Central memory CD4-positive, alpha-beta T cell (primary cell): ENCODE measurements at regions not wholly inside any gene's neighbourhood (a gene's known extent, or its start where the extent isn't known, plus 50 kb on each side); places are given as distances from the start of the nearest gene placed in this dataset.

ENCODE experiments used
- DNase-seq: peaks from one replicate; pipeline ENCODE4 v3.0.0; 2022

GRCh38 chr12:45553204-45553603, 176.3 kb upstream of the ARID2 start:
- DNase-seq: no peak

- DNase-seq: no peak
These were observed 172.5 kb upstream of the ARID2 start for GRCh38 chr12:45557016-45557415.

- no peak for DNase-seq
These were observed 171.2 kb upstream of the ARID2 start for GRCh38 chr12:45558353-45558752.

GRCh38 chr12:45559537-45559936, 170.0 kb upstream of the ARID2 start:
- no peak for DNase-seq

GRCh38 chr12:45560689-45561088, 168.8 kb upstream of the ARID2 start:
- DNase-seq: no peak

GRCh38 chr12:45561488-45561887, 168.0 kb upstream of the ARID2 start:
- DNase-seq: no peak

- no peak for DNase-seq
These were observed 163.9 kb upstream of the ARID2 start for GRCh38 chr12:45565590-45565989.

- DNase-seq: no peak
These were observed 163.2 kb upstream of the ARID2 start for GRCh38 chr12:45566257-45566656.

- no peak for DNase-seq
These were observed 160.7 kb upstream of the ARID2 start for GRCh38 chr12:45568808-45569207.

GRCh38 chr12:45570501-45570900, 159.0 kb upstream of the ARID2 start:
- DNase-seq: no peak

- no peak for DNase-seq
These were observed 157.4 kb upstream of the ARID2 start for GRCh38 chr12:45572114-45572513.

- DNase-seq: no peak
These were observed 154.1 kb upstream of the ARID2 start for GRCh38 chr12:45575417-45575816.

GRCh38 chr12:45575823-45576475, 153.6 kb upstream of the ARID2 start:
- DNase-seq: no peak

GRCh38 chr12:45577844-45578399, 151.6 kb upstream of the ARID2 start:
- DNase-seq: no peak

- DNase-seq: no peak
These were observed 149.0 kb upstream of the ARID2 start for GRCh38 chr12:45580356-45580969.

GRCh38 chr12:45581112-45581511, 148.4 kb upstream of the ARID2 start:
- DNase-seq: no peak

- no peak for DNase-seq
These were observed 147.0 kb upstream of the ARID2 start for GRCh38 chr12:45582536-45582935.

GRCh38 chr12:45582986-45583659, 146.4 kb upstream of the ARID2 start:
- DNase-seq: no peak

- no peak for DNase-seq
These were observed 145.2 kb upstream of the ARID2 start for GRCh38 chr12:45584336-45584735.

GRCh38 chr12:45585522-45586230, 143.8 kb upstream of the ARID2 start:
- DNase-seq: no peak

GRCh38 chr12:45586486-45586885, 143.0 kb upstream of the ARID2 start:
- DNase-seq: no peak

- no peak for DNase-seq
These were observed 142.5 kb upstream of the ARID2 start for GRCh38 chr12:45587012-45587411.

GRCh38 chr12:45587877-45588533, 141.5 kb upstream of the ARID2 start:
- DNase-seq: no peak
